Esophagus squamous epithelium (tissue), 5 donors: ENCODE measurements at regions not wholly inside any gene's neighbourhood (a gene's known extent, or its start where the extent isn't known, plus 50 kb on each side); places are given as distances from the start of the nearest gene placed in this dataset.

Experiments
- DNase-seq: peaks from one replicate; lab custom pipeline; 2025; lab: John Stamatoyannopoulos, UW
- H3K27ac ChIP-seq, 4 donors: fragments of 200-600 bp; sonication (generic); one replicate each; pipeline ENCODE4 v1.5.1; 2016 to 2019; ENCODE audit warnings: mild to moderate bottlenecking in 1 of 4
- H3K27me3 ChIP-seq, 4 donors: fragments of 200-600 bp; sonication (generic); 1 replicate in 3 of 4; 2 replicates in 1 of 4; pipeline versions ENCODE4 v1.5.1 to v1.6.0; 2017 to 2021; ENCODE audit warnings: antibody characterized with exemption in 1 of 4
- H3K36me3 ChIP-seq, 3 donors: fragments of 200-600 bp; sonication (generic); one replicate each; pipeline ENCODE4 v1.5.1; 2016 to 2019
- H3K4me1 ChIP-seq, 3 donors: fragments of 200-600 bp; sonication (generic); one replicate each; pipeline ENCODE4 v1.5.1; 2017 to 2019
- H3K4me3 ChIP-seq, 4 donors: fragments of 200-600 bp; sonication (generic); 1 replicate in 3 of 4; 2 replicates in 1 of 4; pipeline ENCODE4 v1.5.1; 2016 to 2019; ENCODE audit warnings: mild to moderate bottlenecking in 2 of 4, moderate library complexity in 1 of 4
- H3K9me3 ChIP-seq, 3 donors: fragments of 200-600 bp; sonication (generic); one replicate each; pipeline ENCODE4 v1.5.1; 2016 to 2019
- CTCF ChIP-seq, 6 experiments: fragments of 450-650 bp in 4 of 6; fragments of 200-600 bp in 2 of 6; sonication (generic) in 2 of 6; IDR thresholded peaks; one replicate each; pipeline ENCODE4 v1.5.1; 2016 to 2019; ENCODE audit warnings: antibody characterized with exemption in 6 of 6, mild to moderate bottlenecking in 4 of 6, moderate library complexity in 4 of 6
- POLR2A ChIP-seq, 4 donors: fragments of 450-650 bp; IDR thresholded peaks; one replicate each; pipeline ENCODE4 v1.6.1; 2017; ENCODE audit warnings: antibody characterized with exemption in 4 of 4, mild to moderate bottlenecking in 4 of 4, moderate library complexity in 3 of 4
- WGBS, 2 donors: methylation state at CpG; one replicate each; pipeline ENCODE4 v1.1.5; 2018; 5-methylcytosine and 5-hydroxymethylcytosine counted together
- intact Hi-C: fragments of 100-400 bp; cut with DNase I; formaldehyde crosslinking; loops from one replicate; pipeline ENCODE4 v1.15.0; 2022
- small RNA-seq, 4 donors: library from RNA; depleted of rRNA; stranded (forward); fragments of <200 nt; gene quantifications; one replicate each; pipeline ENCODE3, GENCODE V24; 2016
- donor health status: DM: yes; HTN: yes; CAD: no.

GRCh38 chr5:1936901-1937300 lies 54.2 kb upstream of the IRX4 start:
- Histone ChIP-seq H3K36me3 (peaks cover 0 to 32% (median 0%) of the 10 kb centered on the region in 3 donors), H3K9me3 (no peaks in the 10 kb centered on the region), H3K4me3 (no peak overlapping the region), H3K4me1 (peaks cover 0 to 25% (median under 1%) of the 10 kb centered on the region in 3 donors), H3K27me3 (peaks cover 0 to 1% (median 0%) of the 10 kb centered on the region in 4 donors), H3K27ac (peak overlapping the region in 3 of 4 donors; percentile 47 to 64 (median 60))
- WGBS, 2 donors: 51 to 59% methylated on average over 5 of the region's 5 CpGs
- TF ChIP-seq POLR2A (IDR thresholded peaks at IDR 0.05): no peak
- intact Hi-C loops: no loop called here
- no peak for DNase-seq

GRCh38 chr5:1936413-1936812 lies 53.7 kb upstream of the IRX4 start:
- H3K9me3 ChIP-seq: no peaks in the 10 kb centered on the region
- peaks cover 0 to 30% (median 5%) of the 10 kb centered on the region in 3 donors for H3K4me1 ChIP-seq
- TF ChIP-seq CTCF (IDR thresholded peaks at IDR 0.05) (no peak), POLR2A (IDR thresholded peaks at IDR 0.05) (no peak)
- H3K36me3 ChIP-seq: peaks cover 0 to 32% (median 0%) of the 10 kb centered on the region in 3 donors
- peaks cover 0 to 6% (median 0%) of the 10 kb centered on the region in 4 donors for H3K27me3 ChIP-seq
- 22 to 35% methylated on average over 4 of the region's 4 CpGs for WGBS, 2 donors
- H3K4me3 ChIP-seq: no peak overlapping the region
- intact Hi-C loops: no loop called here
- no peak for DNase-seq
- peak overlapping the region in 3 of 4 donors; percentile 47 to 64 (median 60) for H3K27ac ChIP-seq

GRCh38 chr5:1934801-1935429 lies 52.2 kb upstream of the IRX4 start:
- 80 to 87% methylated on average over 12 to 15 of the region's 20 CpGs for WGBS, 2 donors
- intact Hi-C loops: no loop called here
- H3K4me1 ChIP-seq: peaks cover 6 to 43% (median 10%) of the 10 kb centered on the region in 3 donors
- H3K9me3 ChIP-seq: no peaks in the 10 kb centered on the region
- H3K27ac ChIP-seq: no peak overlapping the region
- H3K27me3 ChIP-seq: peaks cover 0 to 18% (median 0%) of the 10 kb centered on the region in 4 donors
- no peak overlapping the region for H3K4me3 ChIP-seq
- DNase-seq: no peak
- no peak for TF ChIP-seq CTCF (IDR thresholded peaks at IDR 0.05)
- TF ChIP-seq POLR2A (IDR thresholded peaks at IDR 0.05): no peak
- peaks cover 0 to 32% (median 0%) of the 10 kb centered on the region in 3 donors for H3K36me3 ChIP-seq

GRCh38 chr5:1934056-1934394 lies 51.3 kb upstream of the IRX4 start:
- H3K4me1 ChIP-seq: peaks cover 6 to 43% (median 10%) of the 10 kb centered on the region in 3 donors
- H3K27me3 ChIP-seq: peaks cover 0 to 18% (median 0%) of the 10 kb centered on the region in 4 donors
- intact Hi-C loops: no loop called here
- peaks cover 0 to 30% (median 0%) of the 10 kb centered on the region in 3 donors for H3K36me3 ChIP-seq
- H3K4me3 ChIP-seq: no peak overlapping the region
- no peak for DNase-seq
- no peak overlapping the region for H3K27ac ChIP-seq
- no peaks in the 10 kb centered on the region for H3K9me3 ChIP-seq
- WGBS, 2 donors: 86% methylated on average over 9 of the region's 9 CpGs
- TF ChIP-seq CTCF (IDR thresholded peaks at IDR 0.05): no peak
- no peak for TF ChIP-seq POLR2A (IDR thresholded peaks at IDR 0.05)

- Histone ChIP-seq H3K27ac (no peak overlapping the region), H3K4me3 (no peak overlapping the region), H3K9me3 (no peaks in the 10 kb centered on the region), H3K4me1 (peaks cover 6 to 43% (median 10%) of the 10 kb centered on the region in 3 donors), H3K36me3 (peaks cover 0 to 25% (median 0%) of the 10 kb centered on the region in 3 donors), H3K27me3 (peaks cover 0 to 18% (median 0%) of the 10 kb centered on the region in 4 donors)
- intact Hi-C loops: no loop called here
- TF ChIP-seq POLR2A (IDR thresholded peaks at IDR 0.05): no peak
- TF ChIP-seq CTCF (IDR thresholded peaks at IDR 0.05): no peak
- no peak for DNase-seq
- WGBS, 2 donors: 76 to 78% methylated on average over 13 of the region's 14 CpGs
Observed at GRCh38 chr5:1933364-1934055, 50.8 kb upstream of the IRX4 start.

Small RNA genes in the stretch of these regions (small RNA-seq; reads per million reads assigned to genes)
- gene AC092266.1 (0 reads per million in 4 donors), gene RF00019 (0 reads per million in 4 donors)
